C4-2B (cell line): ENCODE measurements at regions not wholly inside any gene's neighbourhood (a gene's known extent, or its start where the extent isn't known, plus 50 kb on each side); places are given as distances from the start of the nearest gene placed in this dataset.

ENCODE experiments used
- CTCF ChIP-seq: fragments of 450-650 bp; conservative IDR thresholded peaks from 2 replicates; pipeline ENCODE4 v1.5.1; 2017; ENCODE audit warnings: mild to moderate bottlenecking
- ZFX ChIP-seq: fragments of 450-650 bp; IDR thresholded peaks from 2 replicates; pipeline ENCODE4 v1.6.1; 2017

- TF ChIP-seq CTCF (no peak), ZFX (no peak)
These were observed 357.9 kb downstream of the PTEN start for GRCh38 chr10:88221010-88221973.
